ENCODE measurements at regions not wholly inside any gene's neighbourhood (a gene's known extent, or its start where the extent isn't known, plus 50 kb on each side); places are given as distances from the start of the nearest gene placed in this dataset.

GRCh38 chr4:170325599-170325998 lies 235.8 kb upstream of the AADAT start:
- intact Hi-C loops (cut with DNase I; ENCODE audit: low total_unique reads) = no loop called here
- TF ChIP-seq POLR2A (IDR thresholded peaks at IDR 0.05) = no peak

GRCh38 chr4:170323623-170324022 lies 233.9 kb upstream of the AADAT start:
- TF ChIP-seq CTCF (IDR thresholded peaks at IDR 0.05) (no peak), POLR2AphosphoS5 (IDR thresholded peaks at IDR 0.05) (no peak), POLR2A (IDR thresholded peaks at IDR 0.05) (no peak)
- intact Hi-C loops (cut with DNase I; ENCODE audit: low total_unique reads) = no loop called here
- H3K4me3 ChIP-seq = no peak overlapping the region
- DNase-seq (ENCODE audit: low spot score in 2 of 2) = no peak
- no peaks in the 10 kb centered on the region for H3K27me3 ChIP-seq
- H3K27ac ChIP-seq = no peak overlapping the region
- no peaks in the 10 kb centered on the region for H3K4me1 ChIP-seq
- H3K36me3 ChIP-seq = no peaks in the 10 kb centered on the region
- no peaks in the 10 kb centered on the region for H3K9me3 ChIP-seq

More at GRCh38 chr4:170325599-170325998, 235.8 kb upstream of the AADAT start:
- H3K4me1 ChIP-seq = no peaks in the 10 kb centered on the region
- no peak overlapping the region for H3K4me3 ChIP-seq
- no peaks in the 10 kb centered on the region for H3K36me3 ChIP-seq
- no peak for DNase-seq (ENCODE audit: low spot score in 2 of 2)
- H3K27me3 ChIP-seq = no peaks in the 10 kb centered on the region
- no peaks in the 10 kb centered on the region for H3K9me3 ChIP-seq
- no peak overlapping the region for H3K27ac ChIP-seq

GRCh38 chr4:170307182-170307581 lies 217.4 kb upstream of the AADAT start:
- H3K4me3 ChIP-seq = no peak overlapping the region
- H3K36me3 ChIP-seq = no peaks in the 10 kb centered on the region
- no peaks in the 10 kb centered on the region for H3K9me3 ChIP-seq
- no peak overlapping the region for H3K27ac ChIP-seq
- no peaks in the 10 kb centered on the region for H3K27me3 ChIP-seq
- intact Hi-C loops (cut with DNase I; ENCODE audit: low total_unique reads) = loop anchor here (5.0 kb wide), 1 partner anchor 345 kb away; no protein-coding TSS in a partner anchor
- no peaks in the 10 kb centered on the region for H3K4me1 ChIP-seq
- no peak for DNase-seq (ENCODE audit: low spot score in 2 of 2)
- TF ChIP-seq POLR2A (IDR thresholded peaks at IDR 0.05) (no peak), CTCF (IDR thresholded peaks at IDR 0.05) (no peak), POLR2AphosphoS5 (IDR thresholded peaks at IDR 0.05) (no peak)

- TF ChIP-seq POLR2A (IDR thresholded peaks at IDR 0.05) = no peak
- TF ChIP-seq POLR2AphosphoS5 (IDR thresholded peaks at IDR 0.05) = no peak
- no peak for TF ChIP-seq CTCF (IDR thresholded peaks at IDR 0.05)
- Histone ChIP-seq H3K4me1 (no peaks in the 10 kb centered on the region), H3K27ac (no peak overlapping the region), H3K4me3 (no peak overlapping the region), H3K27me3 (no peaks in the 10 kb centered on the region), H3K9me3 (no peaks in the 10 kb centered on the region), H3K36me3 (no peaks in the 10 kb centered on the region)
- DNase-seq (ENCODE audit: low spot score in 2 of 2) = no peak
- intact Hi-C loops (cut with DNase I; ENCODE audit: low total_unique reads) = loop anchor here (5.0 kb wide), 1 partner anchor 346 kb away; no protein-coding TSS in a partner anchor
Measured at GRCh38 chr4:170306208-170306607, 216.5 kb upstream of the AADAT start.

GRCh38 chr4:170305627-170306026 lies 215.9 kb upstream of the AADAT start:
- H3K4me3 ChIP-seq = no peak overlapping the region
- DNase-seq (ENCODE audit: low spot score in 2 of 2) = no peak
- intact Hi-C loops (cut with DNase I; ENCODE audit: low total_unique reads) = loop anchor here (5.0 kb wide), 1 partner anchor 347 kb away; no protein-coding TSS in a partner anchor

More at GRCh38 chr4:170305627-170306026, 215.9 kb upstream of the AADAT start:
- no peak overlapping the region for H3K27ac ChIP-seq
- H3K36me3 ChIP-seq = no peaks in the 10 kb centered on the region
- H3K4me1 ChIP-seq = no peaks in the 10 kb centered on the region
- TF ChIP-seq POLR2AphosphoS5 (IDR thresholded peaks at IDR 0.05) (no peak), POLR2A (IDR thresholded peaks at IDR 0.05) (no peak), CTCF (IDR thresholded peaks at IDR 0.05) (no peak)
- no peaks in the 10 kb centered on the region for H3K9me3 ChIP-seq
- H3K27me3 ChIP-seq = no peaks in the 10 kb centered on the region

Data from breast epithelium (tissue), 4 donors.